ENCODE measurements at regions not wholly inside any gene's neighbourhood (a gene's known extent, or its start where the extent isn't known, plus 50 kb on each side); places are given as distances from the start of the nearest gene placed in this dataset.

GRCh38 chr1:228935198-228935663 is 200.0 kb downstream of the RHOU start:
- WGBS = 92% methylated on average over 4 of the region's 4 CpGs
- no peaks in the 10 kb centered on the region for H3K36me3 ChIP-seq
- no peak for TF ChIP-seq POLR2A (IDR thresholded peaks at IDR 0.05)
- TF ChIP-seq POLR2AphosphoS5 (IDR thresholded peaks at IDR 0.05) = no peak
- no peak for TF ChIP-seq CTCF (IDR thresholded peaks at IDR 0.05)
- no peaks in the 10 kb centered on the region for H3K27me3 ChIP-seq (replicated peaks; ENCODE audit: insufficient read depth)
- no peaks in the 10 kb centered on the region for H3K9me3 ChIP-seq
- intact Hi-C loops (cut with DNase I) = no loop called here
- H3K4me3 ChIP-seq = no peak overlapping the region
- no peak for DNase-seq (ENCODE audit: low spot score)
- H3K27ac ChIP-seq = no peak overlapping the region
- no peaks in the 10 kb centered on the region for H3K4me1 ChIP-seq (replicated peaks)

- 78% methylated on average over 15 of the region's 15 CpGs for WGBS
- TF ChIP-seq POLR2AphosphoS5 (IDR thresholded peaks at IDR 0.05) (no peak), CTCF (IDR thresholded peaks at IDR 0.05) (no peak), POLR2A (IDR thresholded peaks at IDR 0.05) (no peak)
These were observed 200.8 kb downstream of the RHOU start for GRCh38 chr1:228935855-228936727.

DNA sequence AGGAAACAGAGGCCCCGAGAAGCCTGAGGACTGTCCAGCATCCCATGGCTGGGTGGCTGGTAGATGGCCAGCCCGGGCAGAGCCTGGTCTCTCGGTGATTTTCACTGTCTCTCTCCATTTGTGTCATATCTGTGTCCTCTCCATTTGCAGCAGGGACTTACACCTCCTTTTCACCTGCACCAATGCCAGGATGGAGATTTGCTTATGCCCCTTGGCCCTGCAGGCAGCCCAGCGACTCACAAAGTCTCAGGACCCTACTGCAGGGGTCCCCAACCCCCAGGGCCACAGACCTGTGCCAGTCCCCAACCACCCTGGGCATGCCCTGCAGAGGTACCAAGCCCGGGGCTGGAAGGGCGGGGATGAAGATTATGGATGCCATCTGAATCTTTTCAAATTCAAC is 201.6 kb downstream of the RHOU start:
- Histone ChIP-seq H3K4me1 (replicated peaks) (no peaks in the 10 kb centered on the region), H3K27ac (no peak overlapping the region), H3K27me3 (replicated peaks; ENCODE audit: insufficient read depth) (no peaks in the 10 kb centered on the region), H3K9me3 (no peaks in the 10 kb centered on the region), H3K36me3 (no peaks in the 10 kb centered on the region), H3K4me3 (no peak overlapping the region)
- intact Hi-C loops (cut with DNase I) = no loop called here
- TF ChIP-seq POLR2AphosphoS5 (IDR thresholded peaks at IDR 0.05) = no peak
- TF ChIP-seq POLR2A (IDR thresholded peaks at IDR 0.05) = no peak
- TF ChIP-seq CTCF (IDR thresholded peaks at IDR 0.05) = no peak
- WGBS = 92% methylated on average over 6 of the region's 6 CpGs
- no peak for DNase-seq (ENCODE audit: low spot score)

More at GRCh38 chr1:228935855-228936727, 200.8 kb downstream of the RHOU start:
- Histone ChIP-seq H3K4me1 (replicated peaks) (no peaks in the 10 kb centered on the region), H3K27me3 (replicated peaks; ENCODE audit: insufficient read depth) (no peaks in the 10 kb centered on the region), H3K4me3 (no peak overlapping the region), H3K9me3 (no peaks in the 10 kb centered on the region), H3K27ac (no peak overlapping the region), H3K36me3 (no peaks in the 10 kb centered on the region)
- intact Hi-C loops (cut with DNase I) = no loop called here
- DNase-seq (ENCODE audit: low spot score) = no peak

- no peak for DNase-seq (ENCODE audit: low spot score)
- no peaks in the 10 kb centered on the region for H3K9me3 ChIP-seq
- intact Hi-C loops (cut with DNase I) = no loop called here
- H3K4me3 ChIP-seq = no peak overlapping the region
- TF ChIP-seq POLR2A (IDR thresholded peaks at IDR 0.05) (no peak), CTCF (IDR thresholded peaks at IDR 0.05) (no peak), POLR2AphosphoS5 (IDR thresholded peaks at IDR 0.05) (no peak)
- no peak overlapping the region for H3K27ac ChIP-seq
- no peaks in the 10 kb centered on the region for H3K4me1 ChIP-seq (replicated peaks)
- WGBS = 93% methylated on average over 12 of the region's 12 CpGs
- no peaks in the 10 kb centered on the region for H3K36me3 ChIP-seq
- H3K27me3 ChIP-seq (replicated peaks; ENCODE audit: insufficient read depth) = no peaks in the 10 kb centered on the region
These were observed 202.1 kb downstream of the RHOU start for GRCh38 chr1:228937351-228937750.

Data from prostate gland (tissue), 2 donors.